Right renal pelvis (tissue), 4 donors: ENCODE measurements at regions not wholly inside any gene's neighbourhood (a gene's known extent, or its start where the extent isn't known, plus 50 kb on each side); places are given as distances from the start of the nearest gene placed in this dataset.

Experiments
- DNase-seq, 4 donors: peaks; one replicate each; pipeline ENCODE4 v3.0.0-alpha.2; 2013; ENCODE audit warnings: low read depth in 4 of 4, low spot score in 3 of 4, missing footprints in 1 of 4

DNA sequence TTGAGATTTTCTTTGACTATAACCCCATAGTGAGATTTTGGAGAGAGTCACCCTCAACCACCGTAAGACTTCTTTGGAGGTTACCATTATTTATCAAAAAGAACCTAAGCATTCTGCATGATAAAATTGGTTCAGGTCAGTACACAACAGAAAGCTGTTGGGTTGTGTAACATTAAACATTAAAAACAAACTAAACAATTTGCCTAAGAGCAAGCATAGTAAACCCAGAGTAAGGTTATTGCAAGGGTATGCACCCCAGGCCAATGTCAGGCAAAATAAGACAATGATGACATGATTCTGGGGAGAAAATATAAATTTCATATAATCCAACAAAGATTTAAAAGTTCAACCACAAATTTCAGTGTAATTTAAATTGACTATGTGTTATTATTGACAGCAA lies 472.4 kb downstream of the SH2D1A start:
- no peak for DNase-seq

DNA sequence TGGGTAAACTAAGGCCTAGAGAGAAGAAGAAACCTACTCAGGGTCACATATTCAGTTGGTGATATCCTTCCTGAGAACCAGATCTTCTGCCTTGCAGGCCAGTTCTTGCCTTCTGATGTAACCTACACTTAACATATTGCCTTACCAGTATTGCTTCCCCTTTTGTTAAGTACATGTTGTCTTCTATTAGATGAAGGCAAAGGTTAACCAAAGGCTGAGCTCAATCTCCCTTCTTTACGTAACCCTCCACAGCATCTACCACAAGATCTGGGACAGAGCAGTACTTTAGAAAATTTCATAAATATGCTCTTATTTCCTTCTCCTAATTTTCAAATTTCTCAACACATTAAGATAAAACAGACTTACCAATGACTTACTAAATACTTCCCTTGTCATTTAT lies 474.4 kb downstream of the SH2D1A start:
- DNase-seq, result no peak

DNA sequence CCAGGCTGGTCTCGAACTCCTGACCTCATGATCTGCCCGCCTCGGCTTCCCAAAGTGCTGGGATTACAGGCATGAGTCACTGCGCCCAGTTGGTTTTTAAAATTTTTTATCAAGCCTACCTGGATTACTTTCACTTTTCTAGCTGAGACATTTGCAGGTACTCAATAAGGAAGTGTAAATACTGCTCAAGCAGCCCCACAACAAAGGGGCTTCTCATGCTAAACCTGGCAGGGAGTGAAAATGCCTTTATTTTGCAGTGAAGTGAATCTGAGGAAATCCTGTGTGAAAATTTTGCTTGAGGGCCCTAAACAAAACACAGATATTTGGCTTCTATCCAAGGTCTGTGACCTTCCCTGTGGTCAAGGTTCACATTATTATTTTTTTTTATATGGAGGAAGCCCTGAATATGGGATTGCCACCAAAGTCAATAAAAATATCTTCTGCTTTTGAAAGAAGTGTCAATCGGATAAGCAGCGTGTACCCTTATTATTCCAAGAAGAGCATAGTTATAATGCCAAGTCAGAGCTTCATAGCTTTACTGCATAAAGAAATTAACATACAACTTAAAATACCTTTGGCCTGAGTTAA lies 481.0 kb downstream of the SH2D1A start:
- no peak for DNase-seq

DNA sequence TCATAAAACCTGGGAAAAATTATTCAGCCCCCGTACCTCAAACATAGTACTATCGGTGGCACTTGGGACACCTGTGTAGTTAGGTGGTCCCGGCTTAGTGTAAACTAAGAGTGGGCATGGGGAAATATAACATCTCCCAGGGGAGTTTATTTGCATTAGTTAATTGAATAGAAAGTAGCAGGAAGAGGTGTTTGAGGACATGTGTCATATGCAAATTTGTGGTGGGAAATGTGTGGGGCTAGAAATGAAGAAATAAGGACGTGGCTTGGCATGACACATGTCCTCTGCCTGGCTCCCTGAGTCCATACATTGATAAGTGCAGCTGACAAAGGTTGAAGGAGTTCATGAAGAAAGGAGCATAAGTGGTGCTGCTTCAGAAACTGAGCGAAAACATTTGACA lies 483.6 kb downstream of the SH2D1A start:
- DNase-seq, result no peak

DNA sequence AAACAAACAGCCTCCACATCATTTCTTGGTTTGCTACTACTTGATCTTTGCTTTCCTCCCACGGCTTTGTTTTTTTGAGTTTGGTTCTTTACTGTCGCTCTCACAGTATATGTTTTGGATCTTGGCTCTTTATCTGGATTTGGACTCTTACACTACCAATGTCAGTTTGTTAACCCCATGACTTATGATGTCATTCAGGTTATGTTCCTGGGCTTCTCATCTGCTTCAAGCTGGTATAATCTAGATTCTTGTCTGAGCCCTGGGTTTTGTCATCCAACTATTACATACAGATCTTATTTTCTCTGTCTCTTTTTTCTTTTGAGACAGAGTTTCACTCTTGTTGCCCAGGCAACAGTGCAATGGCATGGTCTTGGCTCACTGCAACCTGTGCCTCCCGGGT lies 482.9 kb upstream of the TEX13C start:
- DNase-seq, result no peak

DNA sequence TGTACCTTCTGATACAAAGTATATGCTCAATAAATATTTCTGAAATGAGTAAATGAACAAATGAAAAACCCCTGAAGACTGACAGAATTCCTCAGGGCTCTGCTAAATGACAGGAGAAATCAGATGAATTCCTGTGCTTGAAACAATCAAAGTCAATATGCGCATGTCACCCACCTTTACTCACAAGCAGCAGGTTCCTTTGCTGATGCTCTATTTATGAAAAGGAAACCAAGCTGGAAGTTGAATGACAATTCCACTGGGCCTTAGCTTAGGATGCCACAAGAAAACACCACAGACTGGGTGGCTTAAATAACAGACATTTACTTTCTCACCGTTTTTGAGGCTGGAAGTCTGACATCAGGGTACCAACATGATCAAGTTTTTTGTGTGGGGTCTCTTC lies 477.5 kb upstream of the TEX13C start:
- DNase-seq, result no peak

DNA sequence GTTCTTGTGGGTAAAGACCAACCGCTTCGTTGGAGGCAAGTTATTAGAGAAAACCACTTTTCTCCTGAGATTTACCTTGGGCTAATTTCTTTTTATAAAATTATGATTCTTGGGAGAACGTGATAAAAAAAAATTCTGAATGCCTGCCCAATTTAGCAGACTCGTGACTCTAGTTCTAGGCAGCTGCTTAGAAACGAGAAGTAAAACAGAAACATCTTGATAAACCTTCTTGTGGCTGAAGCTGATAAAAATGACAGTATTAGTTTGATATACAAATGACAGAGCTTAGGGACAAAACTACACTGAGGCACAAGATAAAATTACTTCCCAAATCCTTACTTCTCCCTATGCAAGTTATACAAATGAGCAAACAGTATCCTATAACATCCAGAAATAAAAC lies 458.9 kb upstream of the TEX13C start:
- no peak for DNase-seq

DNA sequence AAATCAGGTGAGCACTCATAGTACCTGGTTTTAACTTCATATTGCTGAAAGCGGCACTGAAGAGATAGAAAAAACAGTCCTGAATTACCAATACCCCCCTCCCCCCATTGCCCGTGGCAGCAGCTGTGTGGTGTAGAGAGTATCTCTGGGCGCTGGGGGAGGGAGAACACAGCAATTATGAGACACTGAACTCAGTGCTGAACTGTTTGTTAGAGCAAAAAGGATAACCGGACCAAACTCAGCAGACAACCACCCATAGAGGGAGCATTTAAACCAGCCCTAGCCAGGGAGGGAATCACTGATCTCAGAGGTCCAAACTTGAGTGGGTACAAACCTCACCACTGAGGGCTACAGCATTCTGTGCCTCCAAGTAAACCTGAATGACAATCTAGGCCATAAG lies 457.4 kb upstream of the TEX13C start:
- no peak for DNase-seq

DNA sequence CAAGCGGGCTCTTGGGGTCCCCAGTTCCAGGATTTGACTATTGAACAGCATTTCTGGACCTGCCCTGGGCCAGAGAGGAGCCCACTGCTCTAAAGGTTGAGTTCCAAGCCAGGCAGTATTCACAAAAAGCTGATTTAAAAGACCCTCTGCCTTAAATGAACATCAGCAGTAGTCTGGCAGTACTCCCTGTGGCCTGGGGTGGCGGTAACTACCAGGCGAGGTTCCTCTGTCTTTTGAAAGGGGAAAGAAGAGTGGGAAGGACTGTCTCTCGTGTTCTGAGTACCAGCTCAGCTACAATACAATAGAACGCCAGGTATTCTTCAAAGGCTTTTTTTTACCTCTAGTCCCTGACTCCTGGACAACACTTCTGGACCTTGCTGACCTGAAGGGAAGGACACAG lies 456.4 kb upstream of the TEX13C start:
- no peak for DNase-seq

DNA sequence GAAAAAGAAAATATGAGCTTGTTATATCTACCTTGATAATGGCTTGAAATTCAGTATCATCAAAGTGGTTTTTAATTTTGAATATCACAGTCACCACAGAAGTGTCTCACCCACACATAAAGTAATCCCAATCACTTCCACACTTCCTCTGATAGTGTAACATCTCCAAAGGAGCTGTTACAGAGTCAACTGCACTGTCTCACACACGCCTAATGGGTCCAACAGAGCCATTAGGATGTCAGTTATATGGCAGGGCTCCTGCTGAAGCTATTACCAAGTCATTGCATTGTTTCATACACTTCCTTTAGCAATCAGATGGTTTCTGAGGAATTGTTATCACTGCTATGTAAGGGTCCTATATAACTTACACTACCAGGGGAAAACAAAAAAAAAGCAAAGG lies 432.1 kb upstream of the TEX13C start:
- no peak for DNase-seq

DNA sequence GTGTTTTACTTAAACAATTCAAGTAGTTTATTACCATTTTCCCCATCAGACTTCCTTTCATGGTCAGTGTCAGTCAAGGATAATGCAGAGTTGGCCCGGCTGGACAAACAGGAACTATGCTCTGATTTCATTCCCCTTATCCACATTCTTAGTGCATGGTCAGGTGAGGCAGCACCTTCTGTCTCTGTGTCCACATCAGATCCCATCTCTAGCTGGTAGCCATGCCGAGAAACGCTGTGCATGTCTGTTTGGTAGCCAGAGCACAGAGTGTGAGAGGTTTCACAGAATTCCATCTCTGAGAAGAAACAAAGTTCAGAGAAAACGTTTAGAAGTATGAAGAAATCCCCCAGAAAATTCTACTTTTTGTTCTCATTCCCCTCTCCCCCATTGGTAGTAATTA lies 423.7 kb upstream of the TEX13C start:
- no peak for DNase-seq

DNA sequence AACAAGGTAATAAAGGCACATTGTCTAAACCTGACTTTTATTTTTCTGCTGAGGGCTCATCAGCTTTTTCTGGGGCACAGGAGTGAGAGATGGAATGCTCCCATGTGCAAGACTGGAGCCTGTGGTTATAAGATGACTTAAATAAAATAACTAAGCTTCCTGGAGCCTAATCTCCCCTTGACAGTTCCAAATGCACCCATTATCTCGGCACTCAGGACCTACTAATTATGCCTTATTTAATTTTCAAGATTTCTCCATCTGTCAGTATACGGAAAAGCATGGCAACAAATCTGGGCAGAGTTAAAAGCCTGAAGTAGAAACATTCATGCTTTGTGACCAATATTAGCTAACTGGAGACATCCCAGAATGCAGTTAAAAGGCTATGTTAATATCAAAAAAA lies 416.7 kb upstream of the TEX13C start:
- DNase-seq, result no peak

DNA sequence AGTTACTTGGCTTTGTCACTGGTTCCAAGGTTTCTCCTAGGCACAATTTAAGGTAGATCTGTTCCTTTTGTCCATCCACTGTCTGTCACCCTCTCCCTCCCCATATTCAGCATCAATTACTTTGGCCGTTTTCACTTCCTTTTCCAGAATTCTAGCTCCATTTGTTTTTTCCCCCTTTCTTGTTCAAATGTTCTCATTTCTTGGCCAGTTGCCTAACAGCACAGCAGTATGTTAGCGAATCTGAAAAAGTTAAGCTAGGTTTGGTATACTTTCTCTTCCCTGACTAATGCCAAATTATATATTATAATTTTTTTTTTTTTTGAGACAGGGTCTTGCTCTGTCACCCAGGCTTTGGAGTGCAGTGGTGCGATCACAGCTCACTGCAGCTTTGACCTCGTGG lies 409.1 kb upstream of the TEX13C start:
- no peak for DNase-seq

DNA sequence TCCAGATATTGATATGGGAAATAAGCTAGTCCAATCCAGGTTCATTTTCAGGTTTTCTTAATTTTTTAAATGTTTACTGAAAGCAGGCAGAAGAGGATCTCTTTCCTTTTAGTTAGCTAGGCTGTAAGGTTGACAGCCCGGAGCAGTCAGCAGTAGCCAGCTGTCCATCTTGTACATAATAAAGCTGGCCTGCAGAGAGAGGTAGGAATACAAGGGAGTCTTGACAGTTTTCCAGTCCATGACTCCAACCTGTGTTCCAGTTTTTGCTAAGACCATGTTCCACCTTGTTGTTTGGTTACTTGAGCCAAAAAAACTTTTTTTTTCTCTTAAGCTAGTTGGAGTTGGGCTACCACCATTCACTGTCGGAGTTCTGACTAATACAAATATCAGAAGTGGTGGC lies 402.7 kb upstream of the TEX13C start:
- no peak for DNase-seq

DNA sequence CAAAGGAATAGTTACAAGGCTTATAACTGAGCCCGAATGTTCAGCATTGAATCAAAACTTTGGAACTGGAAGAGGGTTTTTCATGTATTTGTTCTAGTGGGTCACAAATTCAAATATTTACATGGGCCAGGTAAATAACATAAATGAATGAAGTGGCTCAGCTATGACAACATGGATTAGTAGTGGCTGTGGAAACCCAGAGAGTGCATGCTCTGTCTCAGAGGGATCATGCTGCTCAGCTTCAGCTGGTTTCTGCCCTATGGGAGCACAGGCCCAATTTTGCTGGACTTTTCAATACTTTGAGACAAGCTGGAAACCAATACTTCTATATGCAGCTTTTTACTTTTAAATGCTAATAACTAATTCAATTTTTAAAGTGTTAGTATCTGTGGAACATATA lies 394.0 kb upstream of the TEX13C start:
- no peak for DNase-seq

DNA sequence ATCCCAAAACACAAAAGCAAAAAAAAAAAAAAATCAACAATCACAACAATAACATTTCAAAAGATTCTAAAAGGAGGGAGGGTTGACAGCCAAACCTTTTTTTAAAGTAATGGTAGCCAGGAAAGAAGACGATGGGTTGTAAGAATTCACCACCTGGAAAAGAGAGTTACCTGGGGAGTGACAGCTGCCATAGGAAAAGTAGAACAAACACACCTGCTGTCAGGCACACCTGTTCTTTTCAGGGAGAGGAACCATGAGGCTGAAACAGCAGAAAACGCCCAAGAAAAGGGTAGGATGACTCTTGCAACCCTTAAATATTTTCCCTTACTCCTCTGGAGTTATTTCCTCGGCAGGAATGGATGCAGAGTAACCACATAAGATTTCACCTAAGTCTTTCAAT lies 388.4 kb upstream of the TEX13C start:
- no peak for DNase-seq

DNA sequence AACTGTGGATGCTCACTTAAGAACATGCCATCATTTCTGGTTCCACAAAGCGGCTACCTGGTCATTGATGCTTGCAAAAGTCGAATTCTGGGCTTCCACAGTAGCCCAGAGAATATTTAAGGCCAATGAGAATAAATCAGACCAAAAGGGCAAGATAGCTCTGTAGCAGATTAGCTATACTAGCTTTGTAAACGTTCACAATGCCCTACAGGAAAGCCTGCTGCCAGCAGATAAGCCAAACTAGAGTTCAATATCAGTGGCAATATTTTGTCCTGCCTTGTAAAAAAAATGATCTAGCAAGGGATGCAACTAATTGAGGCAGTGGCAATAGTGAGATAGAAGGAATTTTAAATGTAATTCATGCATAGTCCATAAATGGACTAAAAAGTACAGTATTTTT lies 387.7 kb upstream of the TEX13C start:
- DNase-seq, result no peak

DNA sequence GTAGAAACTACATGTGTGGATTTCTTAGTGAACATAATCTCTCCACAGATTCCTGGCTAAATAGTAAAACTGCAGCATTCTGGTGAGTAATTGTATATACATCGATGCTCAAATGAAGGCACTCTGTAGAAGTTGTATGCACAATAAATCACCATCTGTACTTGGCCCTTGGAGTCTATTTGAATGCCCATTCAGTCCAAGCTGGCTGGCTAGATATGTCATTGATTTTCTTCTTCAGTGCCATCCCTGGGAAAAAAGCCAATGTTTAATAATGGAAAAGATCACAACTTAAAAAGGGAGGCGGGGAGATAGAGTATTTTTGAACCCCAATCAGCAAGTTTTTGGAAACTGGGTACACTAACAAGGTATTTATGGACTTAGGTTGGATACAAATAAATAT lies 381.0 kb upstream of the TEX13C start:
- DNase-seq, result no peak

DNA sequence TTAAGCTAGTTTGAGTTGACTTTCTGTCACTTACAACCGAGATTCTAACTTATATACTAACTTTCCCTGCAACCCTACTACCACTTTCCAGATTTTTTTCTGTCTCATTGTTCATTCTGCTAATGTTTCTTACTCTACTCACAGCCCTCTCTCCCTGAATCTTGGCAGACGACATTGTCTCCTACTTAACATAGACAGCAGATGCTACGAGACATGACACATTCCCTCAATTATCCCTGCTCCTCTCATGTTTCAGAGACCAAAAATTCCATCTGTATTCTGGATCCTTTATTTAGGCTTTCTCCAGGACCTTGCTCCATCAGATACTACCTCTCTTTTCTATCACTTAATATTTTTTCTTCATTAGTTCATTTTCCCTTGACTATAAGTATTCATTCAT lies 379.1 kb upstream of the TEX13C start:
- DNase-seq, result no peak

DNA sequence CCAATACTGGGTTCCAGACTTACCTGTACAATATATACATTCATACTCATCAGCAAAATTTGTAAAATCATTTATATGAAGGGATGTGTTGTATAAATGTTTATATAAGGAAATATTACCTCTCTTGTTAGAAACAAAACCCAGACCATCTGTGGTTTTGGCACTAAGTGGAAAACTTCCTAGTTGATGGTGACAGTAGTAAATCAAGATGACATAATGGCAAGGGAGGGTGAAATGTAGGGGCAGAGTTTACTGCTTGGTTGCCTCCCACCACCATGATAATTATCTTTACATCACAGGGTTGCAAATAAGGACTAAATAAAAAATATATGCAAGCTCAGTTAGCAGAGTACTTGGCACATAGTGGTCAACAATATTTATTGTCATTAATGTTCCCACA lies 365.3 kb upstream of the TEX13C start:
- DNase-seq, result no peak

DNA sequence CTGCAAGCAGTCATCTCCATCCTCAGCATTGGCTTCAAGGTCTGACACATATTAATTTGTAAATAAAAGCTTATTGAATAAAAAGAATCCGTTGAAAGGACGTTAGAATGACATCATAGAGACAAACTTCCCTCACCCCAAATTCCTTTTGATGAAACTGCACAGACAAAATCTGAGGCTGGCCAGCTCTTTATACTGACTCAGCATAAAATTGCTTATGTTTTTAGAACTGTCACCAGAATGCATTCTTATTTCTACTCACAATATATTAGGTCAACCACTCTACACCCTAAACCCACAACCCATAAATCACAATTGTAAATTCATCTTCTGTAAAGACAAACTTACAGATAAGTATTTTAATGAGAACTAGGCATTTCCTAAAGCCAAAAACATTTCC lies 359.2 kb upstream of the TEX13C start:
- no peak for DNase-seq

DNA sequence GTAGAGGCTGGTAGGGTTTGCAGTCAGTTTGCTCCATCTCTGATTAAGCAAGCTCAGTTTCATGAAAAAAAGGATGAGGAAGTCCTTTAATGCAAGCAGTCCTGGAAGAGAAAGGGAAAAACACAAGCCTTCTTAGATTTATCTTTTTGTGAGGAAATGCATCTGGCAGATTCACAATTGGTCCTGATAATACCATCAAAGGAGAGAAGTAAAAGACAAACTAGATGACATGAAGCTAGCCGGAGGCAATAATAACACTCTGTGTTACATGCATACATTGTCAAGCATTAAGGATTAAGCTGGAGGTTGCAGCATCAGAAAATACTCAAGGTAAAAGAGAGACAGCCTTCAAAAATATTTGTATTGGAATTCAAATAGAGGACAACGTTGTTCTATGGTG lies 356.0 kb upstream of the TEX13C start, which contains the start of gene TENM1:
TENM1 (minus strand) TSS at position 101 of the 400 bp plus-strand sequence.
- no peak for DNase-seq

DNA sequence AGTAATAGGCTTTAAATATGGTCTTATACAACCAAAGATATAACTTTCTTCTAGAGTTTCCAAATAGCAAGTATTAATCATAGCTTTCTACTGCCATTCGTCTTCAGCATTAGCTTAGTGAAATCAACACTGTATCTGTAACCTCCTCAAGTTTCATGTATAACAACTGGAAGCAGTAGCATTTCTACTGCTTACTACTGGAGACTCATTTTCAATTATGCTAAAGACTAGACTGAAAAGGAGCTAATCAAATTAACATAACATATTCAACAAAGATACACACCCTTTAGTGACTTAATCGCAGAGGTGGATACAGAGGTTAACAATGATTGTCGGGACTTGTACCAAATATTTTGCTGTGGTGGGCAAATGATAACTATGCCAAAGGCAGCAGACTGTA lies 344.2 kb upstream of the TEX13C start:
- DNase-seq, result no peak

DNA sequence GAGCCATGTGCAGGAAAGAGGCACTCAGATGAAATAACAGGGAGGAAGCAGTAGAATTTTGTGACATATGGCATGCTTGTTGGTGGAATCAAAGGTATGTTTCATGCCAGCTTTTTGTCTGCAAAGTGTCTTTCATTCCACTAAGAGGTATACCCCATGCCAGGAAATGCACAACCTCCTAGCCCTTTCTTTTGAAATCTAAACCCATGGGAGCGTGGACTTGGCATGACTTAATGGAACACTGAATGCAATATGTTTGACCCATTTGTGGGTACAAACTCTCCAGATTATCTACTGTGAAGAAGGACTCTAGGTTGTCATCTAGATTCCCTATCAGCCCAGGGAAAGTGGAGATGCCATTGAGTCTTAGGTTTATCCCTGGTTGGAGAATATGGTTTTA lies 338.3 kb upstream of the TEX13C start:
- no peak for DNase-seq
